ENCODE measurements at regions not wholly inside any gene's neighbourhood (a gene's known extent, or its start where the extent isn't known, plus 50 kb on each side); places are given as distances from the start of the nearest gene placed in this dataset.

- Mint-ChIP-seq H3K4me3 (no peak overlapping the region), H3K9me3 (no peaks in the 10 kb centered on the region), H3K27ac (no peak overlapping the region), H3K27me3 (peaks cover 30% of the 10 kb centered on the region), H3K4me1 (no peaks in the 10 kb centered on the region), H3K36me3 (ENCODE audit: low read depth) (no peaks in the 10 kb centered on the region)
- POLR2A ChIA-PET = no interaction called here
- CTCF ChIA-PET = no interaction called here
- no peak for DNase-seq
Observed at GRCh38 chr10:63757067-63757466, 235.9 kb downstream of the REEP3 start.

GRCh38 chr10:63758080-63758479, 236.9 kb downstream of the REEP3 start:
- CTCF ChIA-PET = interaction anchor here (0.6 kb wide), 1 partner anchor 67 kb away, joined by 3 read pairs; no protein-coding TSS in a partner anchor
- Mint-ChIP-seq H3K27ac (no peak overlapping the region), H3K36me3 (ENCODE audit: low read depth) (no peaks in the 10 kb centered on the region), H3K9me3 (no peaks in the 10 kb centered on the region), H3K4me3 (no peak overlapping the region), H3K27me3 (peaks cover 32% of the 10 kb centered on the region), H3K4me1 (no peaks in the 10 kb centered on the region)
- no peak for DNase-seq
- POLR2A ChIA-PET = no interaction called here

- no peak overlapping the region for H3K4me3 Mint-ChIP-seq
- CTCF ChIA-PET = interaction anchor here (1.0 kb wide), 1 partner anchor 11 kb away, joined by 3 read pairs; no protein-coding TSS in a partner anchor
- no peak overlapping the region for H3K27ac Mint-ChIP-seq
- POLR2A ChIA-PET = no interaction called here
- H3K9me3 Mint-ChIP-seq = no peaks in the 10 kb centered on the region
- no peaks in the 10 kb centered on the region for H3K4me1 Mint-ChIP-seq
- no peak for DNase-seq
- no peaks in the 10 kb centered on the region for H3K36me3 Mint-ChIP-seq (ENCODE audit: low read depth)
- peaks cover 31% of the 10 kb centered on the region for H3K27me3 Mint-ChIP-seq
Observed at GRCh38 chr10:63759335-63759734, 238.1 kb downstream of the REEP3 start.

GRCh38 chr10:63760034-63760707, 239.0 kb downstream of the REEP3 start:
- no peak for DNase-seq
- POLR2A ChIA-PET = no interaction called here
- H3K36me3 Mint-ChIP-seq (ENCODE audit: low read depth) = no peaks in the 10 kb centered on the region
- H3K9me3 Mint-ChIP-seq = no peaks in the 10 kb centered on the region
- H3K27me3 Mint-ChIP-seq = peaks cover 27% of the 10 kb centered on the region
- no peak overlapping the region for H3K4me3 Mint-ChIP-seq
- CTCF ChIA-PET = interaction anchor here (1.0 kb wide), 1 partner anchor 11 kb away, joined by 3 read pairs; no protein-coding TSS in a partner anchor
- no peak overlapping the region for H3K27ac Mint-ChIP-seq
- H3K4me1 Mint-ChIP-seq = no peaks in the 10 kb centered on the region

GRCh38 chr10:63760708-63761047, 239.5 kb downstream of the REEP3 start:
- CTCF ChIA-PET = no interaction called here
- H3K36me3 Mint-ChIP-seq (ENCODE audit: low read depth) = no peaks in the 10 kb centered on the region
- POLR2A ChIA-PET = no interaction called here
- H3K27me3 Mint-ChIP-seq = peaks cover 23% of the 10 kb centered on the region
- H3K27ac Mint-ChIP-seq = no peak overlapping the region
- H3K9me3 Mint-ChIP-seq = no peaks in the 10 kb centered on the region
- no peak for DNase-seq
- no peaks in the 10 kb centered on the region for H3K4me1 Mint-ChIP-seq
- no peak overlapping the region for H3K4me3 Mint-ChIP-seq

GRCh38 chr10:63761243-63761642, 240.0 kb downstream of the REEP3 start:
- Mint-ChIP-seq H3K9me3 (no peaks in the 10 kb centered on the region), H3K4me1 (no peaks in the 10 kb centered on the region), H3K36me3 (ENCODE audit: low read depth) (no peaks in the 10 kb centered on the region), H3K4me3 (no peak overlapping the region), H3K27ac (no peak overlapping the region), H3K27me3 (peaks cover 23% of the 10 kb centered on the region)
- no peak for DNase-seq
- ChIA-PET POLR2A (no interaction called here), CTCF (no interaction called here)

- H3K27ac Mint-ChIP-seq = no peak overlapping the region
- H3K9me3 Mint-ChIP-seq = no peaks in the 10 kb centered on the region
- DNase-seq = no peak
- peaks cover 18% of the 10 kb centered on the region for H3K27me3 Mint-ChIP-seq
- CTCF ChIA-PET = interaction anchor here (0.8 kb wide), 1 partner anchor 8 kb away, joined by 3 read pairs; no protein-coding TSS in a partner anchor
- no peaks in the 10 kb centered on the region for H3K36me3 Mint-ChIP-seq (ENCODE audit: low read depth)
- H3K4me1 Mint-ChIP-seq = no peaks in the 10 kb centered on the region
- no peak overlapping the region for H3K4me3 Mint-ChIP-seq
- POLR2A ChIA-PET = no interaction called here
Observed at GRCh38 chr10:63763744-63764143, 242.5 kb downstream of the REEP3 start.

GRCh38 chr10:63765126-63765525, 243.9 kb downstream of the REEP3 start:
- Mint-ChIP-seq H3K27ac (no peak overlapping the region), H3K4me1 (no peaks in the 10 kb centered on the region), H3K9me3 (no peaks in the 10 kb centered on the region), H3K36me3 (ENCODE audit: low read depth) (no peaks in the 10 kb centered on the region), H3K27me3 (peaks cover 10% of the 10 kb centered on the region), H3K4me3 (no peak overlapping the region)
- ChIA-PET CTCF (interaction anchor here (0.6 to 0.7 kb wide), 3 partner anchors 46 to 563 kb away, joined by 4 to 5 read pairs (median 4); no protein-coding TSS in a partner anchor), POLR2A (no interaction called here)
- DNase-seq = no peak

GRCh38 chr10:63766745-63767137, 245.5 kb downstream of the REEP3 start:
- CTCF ChIA-PET = interaction anchor here (1.3 kb wide), 1 partner anchor 45 kb away, joined by 3 read pairs; no protein-coding TSS in a partner anchor
- Mint-ChIP-seq H3K9me3 (no peaks in the 10 kb centered on the region), H3K36me3 (ENCODE audit: low read depth) (no peaks in the 10 kb centered on the region), H3K27me3 (peaks cover 4% of the 10 kb centered on the region), H3K27ac (no peak overlapping the region), H3K4me3 (no peak overlapping the region), H3K4me1 (no peaks in the 10 kb centered on the region)
- POLR2A ChIA-PET = no interaction called here
- no peak for DNase-seq

GRCh38 chr10:63767138-63767801, 246.1 kb downstream of the REEP3 start:
- Mint-ChIP-seq H3K9me3 (no peaks in the 10 kb centered on the region), H3K27ac (no peak overlapping the region), H3K4me3 (no peak overlapping the region), H3K4me1 (no peaks in the 10 kb centered on the region), H3K36me3 (ENCODE audit: low read depth) (no peaks in the 10 kb centered on the region), H3K27me3 (peaks cover 4% of the 10 kb centered on the region)
- ChIA-PET CTCF (interaction anchor here (0.6 to 1.3 kb wide), 2 partner anchors 46 to 64 kb away, joined by 3 read pairs; no protein-coding TSS in a partner anchor), POLR2A (no interaction called here)
- DNase-seq = no peak

- H3K4me3 Mint-ChIP-seq = no peak overlapping the region
- H3K9me3 Mint-ChIP-seq = no peaks in the 10 kb centered on the region
- peaks cover 14% of the 10 kb centered on the region for H3K27me3 Mint-ChIP-seq
- H3K36me3 Mint-ChIP-seq (ENCODE audit: low read depth) = no peaks in the 10 kb centered on the region
- CTCF ChIA-PET = no interaction called here
- POLR2A ChIA-PET = no interaction called here
- no peak for DNase-seq
- no peak overlapping the region for H3K27ac Mint-ChIP-seq
- no peaks in the 10 kb centered on the region for H3K4me1 Mint-ChIP-seq
Observed at GRCh38 chr10:63769367-63769766, 248.2 kb downstream of the REEP3 start.

GRCh38 chr10:63770523-63770922, 249.3 kb downstream of the REEP3 start:
- POLR2A ChIA-PET = no interaction called here
- CTCF ChIA-PET = interaction anchor here (0.8 to 0.9 kb wide), 2 partner anchors 11 to 18 kb away, joined by 3 read pairs; no protein-coding TSS in a partner anchor
- no peak for DNase-seq
- Mint-ChIP-seq H3K27me3 (peaks cover 16% of the 10 kb centered on the region), H3K36me3 (ENCODE audit: low read depth) (no peaks in the 10 kb centered on the region), H3K4me3 (no peak overlapping the region), H3K4me1 (no peaks in the 10 kb centered on the region), H3K27ac (no peak overlapping the region), H3K9me3 (no peaks in the 10 kb centered on the region)

GRCh38 chr10:63772491-63772890, 251.3 kb downstream of the REEP3 start:
- H3K36me3 Mint-ChIP-seq (ENCODE audit: low read depth) = no peaks in the 10 kb centered on the region
- POLR2A ChIA-PET = no interaction called here
- no peak overlapping the region for H3K27ac Mint-ChIP-seq
- H3K27me3 Mint-ChIP-seq = peaks cover 23% of the 10 kb centered on the region
- no peaks in the 10 kb centered on the region for H3K4me1 Mint-ChIP-seq
- no peak for DNase-seq
- no peaks in the 10 kb centered on the region for H3K9me3 Mint-ChIP-seq
- CTCF ChIA-PET = no interaction called here
- no peak overlapping the region for H3K4me3 Mint-ChIP-seq

- Mint-ChIP-seq H3K9me3 (no peaks in the 10 kb centered on the region), H3K4me1 (no peaks in the 10 kb centered on the region), H3K27me3 (peaks cover 23% of the 10 kb centered on the region), H3K27ac (no peak overlapping the region), H3K4me3 (no peak overlapping the region), H3K36me3 (ENCODE audit: low read depth) (no peaks in the 10 kb centered on the region)
- DNase-seq = no peak
- CTCF ChIA-PET = no interaction called here
- POLR2A ChIA-PET = no interaction called here
Observed at GRCh38 chr10:63773106-63773505, 251.9 kb downstream of the REEP3 start.
